NB4 (cell line): ENCODE measurements at regions not wholly inside any gene's neighbourhood (a gene's known extent, or its start where the extent isn't known, plus 50 kb on each side); places are given as distances from the start of the nearest gene placed in this dataset.

Experiments used
- CTCF ChIP-seq: IDR thresholded peaks from one replicate; pipeline ENCODE4 v1.5.1; 2012; ENCODE audit warnings: low read depth, low read length
- MAX ChIP-seq: IDR thresholded peaks from 2 replicates; pipeline ENCODE4 v1.6.1; 2011; ENCODE audit warnings: low read depth, low read length
- POLR2A ChIP-seq: IDR thresholded peaks from 2 replicates; pipeline ENCODE4 v1.6.1; 2011; ENCODE audit warnings: mild to moderate bottlenecking; ENCODE audit not compliant: insufficient read length; ENCODE audit errors: extremely low read depth

DNA sequence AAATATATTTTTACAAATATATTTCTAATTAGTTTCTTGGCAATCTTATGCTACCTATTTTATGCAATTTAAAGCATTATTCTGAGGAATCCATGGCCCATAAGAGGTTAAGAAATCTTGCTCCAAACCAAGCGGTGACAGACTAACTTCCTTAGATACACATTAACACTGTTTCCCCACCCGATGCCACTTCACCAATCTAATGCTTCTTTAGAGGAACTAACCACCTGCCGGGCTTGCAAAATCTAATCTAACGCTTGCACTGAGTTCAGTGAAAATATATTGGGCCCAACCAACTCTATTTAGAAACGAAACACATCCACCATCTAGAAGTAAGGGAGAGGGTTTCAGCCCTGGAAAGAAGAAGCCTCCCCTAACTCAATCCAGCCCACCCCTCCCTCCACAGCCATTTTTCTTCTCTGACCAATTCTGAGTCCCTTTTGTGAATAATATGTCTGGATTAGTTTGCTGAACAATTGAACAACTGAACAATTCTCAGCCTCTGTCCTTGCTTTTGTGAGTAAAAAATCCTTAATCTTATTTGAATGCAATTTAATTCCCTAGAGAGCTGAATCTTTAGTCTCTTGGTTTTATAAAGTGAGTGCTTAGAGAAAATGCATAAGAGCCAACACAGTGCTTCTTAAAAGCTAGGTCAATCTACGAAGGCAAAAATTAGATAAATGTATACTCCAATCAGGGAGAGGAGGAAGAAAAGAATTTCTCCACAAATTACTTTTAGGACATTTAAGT, 150.4 kb upstream of the ADAMTS9 start:
- no peak for TF ChIP-seq POLR2A
- TF ChIP-seq CTCF, result no peak
- no peak for TF ChIP-seq MAX
